ENCODE measurements at regions not wholly inside any gene's neighbourhood (a gene's known extent, or its start where the extent isn't known, plus 50 kb on each side); places are given as distances from the start of the nearest gene placed in this dataset.

DNA sequence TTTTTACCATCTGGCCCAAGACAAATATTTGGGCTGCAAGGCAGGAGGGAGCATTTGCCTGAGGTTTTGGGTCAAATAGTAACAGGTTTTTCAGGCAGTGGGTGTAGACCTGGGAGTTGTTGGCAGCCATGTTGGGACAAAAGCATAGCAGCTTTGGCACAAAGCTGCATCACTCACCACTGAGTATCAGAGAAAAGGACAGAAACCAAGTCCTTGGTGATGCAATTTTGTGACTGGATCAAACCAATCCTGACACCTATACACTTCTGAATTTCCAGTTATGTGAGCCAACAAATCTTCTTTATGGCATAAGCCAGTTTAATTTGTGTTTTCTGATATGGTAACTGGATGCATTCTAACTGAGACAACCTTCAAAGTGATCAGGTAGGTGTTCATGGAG, 144.8 kb upstream of the KRR1 start:
- POLR2A ChIA-PET: no interaction called here
- H3K4me3 Mint-ChIP-seq: no peak overlapping the region
- H3K4me1 Mint-ChIP-seq (ENCODE audit: low read depth): peaks cover 6% of the 10 kb centered on the region
- CTCF ChIA-PET: no interaction called here
- Histone ChIP-seq H3K27ac (ENCODE audit: low read depth in 1 of 2, low read length in 2 of 2) (no peak overlapping the region), H3K4me3 (ENCODE audit: low read length) (no peak overlapping the region), H3K27me3 (ENCODE audit: control insufficient read depth in 1 of 2, insufficient read depth in 2 of 2, low read length in 2 of 2) (no peaks in the 10 kb centered on the region), H3K4me1 (ENCODE audit: insufficient read depth, low read length) (no peaks in the 10 kb centered on the region), H3K9me3 (ENCODE audit: control insufficient read depth in 1 of 2, insufficient read depth in 1 of 2, low read length in 2 of 2) (no peaks in the 10 kb centered on the region), H3K36me3 (ENCODE audit: insufficient read depth, low read length) (no peaks in the 10 kb centered on the region)
- ATAC-seq (ENCODE audit: poor library complexity) (no peak), DNase-seq (no peak)
- H3K36me3 Mint-ChIP-seq (ENCODE audit: low read depth): no peaks in the 10 kb centered on the region
- H3K27me3 Mint-ChIP-seq: peaks cover 5% of the 10 kb centered on the region
- no peak overlapping the region for H3K27ac Mint-ChIP-seq
- TF ChIP-seq, protein P1, sequence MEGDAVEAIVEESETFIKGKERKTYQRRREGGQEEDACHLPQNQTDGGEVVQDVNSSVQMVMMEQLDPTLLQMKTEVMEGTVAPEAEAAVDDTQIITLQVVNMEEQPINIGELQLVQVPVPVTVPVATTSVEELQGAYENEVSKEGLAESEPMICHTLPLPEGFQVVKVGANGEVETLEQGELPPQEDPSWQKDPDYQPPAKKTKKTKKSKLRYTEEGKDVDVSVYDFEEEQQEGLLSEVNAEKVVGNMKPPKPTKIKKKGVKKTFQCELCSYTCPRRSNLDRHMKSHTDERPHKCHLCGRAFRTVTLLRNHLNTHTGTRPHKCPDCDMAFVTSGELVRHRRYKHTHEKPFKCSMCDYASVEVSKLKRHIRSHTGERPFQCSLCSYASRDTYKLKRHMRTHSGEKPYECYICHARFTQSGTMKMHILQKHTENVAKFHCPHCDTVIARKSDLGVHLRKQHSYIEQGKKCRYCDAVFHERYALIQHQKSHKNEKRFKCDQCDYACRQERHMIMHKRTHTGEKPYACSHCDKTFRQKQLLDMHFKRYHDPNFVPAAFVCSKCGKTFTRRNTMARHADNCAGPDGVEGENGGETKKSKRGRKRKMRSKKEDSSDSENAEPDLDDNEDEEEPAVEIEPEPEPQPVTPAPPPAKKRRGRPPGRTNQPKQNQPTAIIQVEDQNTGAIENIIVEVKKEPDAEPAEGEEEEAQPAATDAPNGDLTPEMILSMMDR (IDR thresholded peaks at IDR 0.05): no peak
- intact Hi-C loops (cut with DNase I, micrococcal nuclease): no loop called here
- H3K9me3 Mint-ChIP-seq: no peaks in the 10 kb centered on the region

DNA sequence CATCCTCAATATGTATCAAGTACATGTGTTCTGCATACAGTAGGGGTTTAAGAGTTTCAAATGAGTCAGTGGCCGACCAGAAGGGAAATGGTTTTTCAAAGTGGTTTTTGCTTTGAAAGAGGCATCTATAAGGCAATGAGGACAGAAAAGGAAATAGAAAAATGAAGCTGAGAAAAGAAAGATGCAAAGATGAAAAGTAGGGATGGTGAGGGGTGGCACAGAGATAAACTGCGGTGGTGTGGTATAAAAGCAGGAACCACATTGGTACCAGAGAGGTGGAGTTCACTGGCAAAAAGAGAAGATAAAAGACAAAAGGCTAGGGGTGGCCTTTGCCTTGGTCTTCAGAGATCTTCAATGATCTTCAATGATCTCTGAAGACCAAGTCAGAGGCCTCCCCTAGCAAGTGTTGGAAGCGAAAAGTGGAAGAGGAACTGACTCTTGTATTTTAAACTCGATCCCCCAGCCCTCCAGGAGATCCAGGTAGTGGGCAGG, 144.0 kb upstream of the KRR1 start:
- no peaks in the 10 kb centered on the region for H3K36me3 Mint-ChIP-seq (ENCODE audit: low read depth)
- ChIA-PET CTCF (no interaction called here), POLR2A (no interaction called here)
- ATAC-seq (ENCODE audit: poor library complexity) (no peak), DNase-seq (no peak)
- no peak overlapping the region for H3K4me3 ChIP-seq (ENCODE audit: low read length)
- no peak overlapping the region for H3K27ac ChIP-seq (ENCODE audit: low read depth in 1 of 2, low read length in 2 of 2)
- no peaks in the 10 kb centered on the region for H3K27me3 ChIP-seq (ENCODE audit: control insufficient read depth in 1 of 2, insufficient read depth in 2 of 2, low read length in 2 of 2)
- H3K36me3 ChIP-seq (ENCODE audit: insufficient read depth, low read length): no peaks in the 10 kb centered on the region
- H3K9me3 ChIP-seq (ENCODE audit: control insufficient read depth in 1 of 2, insufficient read depth in 1 of 2, low read length in 2 of 2): no peaks in the 10 kb centered on the region
- H3K4me1 ChIP-seq (ENCODE audit: insufficient read depth, low read length): no peaks in the 10 kb centered on the region
- no peak overlapping the region for H3K27ac Mint-ChIP-seq
- no peaks in the 10 kb centered on the region for H3K9me3 Mint-ChIP-seq
- TF ChIP-seq, protein P1 (IDR thresholded peaks at IDR 0.05): no peak
- H3K4me1 Mint-ChIP-seq (ENCODE audit: low read depth): peaks cover 6% of the 10 kb centered on the region
- no peak overlapping the region for H3K4me3 Mint-ChIP-seq
- intact Hi-C loops (cut with DNase I, micrococcal nuclease): no loop called here
- H3K27me3 Mint-ChIP-seq: peaks cover 5% of the 10 kb centered on the region

- Mint-ChIP-seq H3K9me3 (no peaks in the 10 kb centered on the region), H3K4me1 (ENCODE audit: low read depth) (peaks cover 6% of the 10 kb centered on the region), H3K36me3 (ENCODE audit: low read depth) (no peaks in the 10 kb centered on the region), H3K27ac (no peak overlapping the region), H3K4me3 (no peak overlapping the region), H3K27me3 (peaks cover 9% of the 10 kb centered on the region)
- no peaks in the 10 kb centered on the region for H3K27me3 ChIP-seq (ENCODE audit: control insufficient read depth in 1 of 2, insufficient read depth in 2 of 2, low read length in 2 of 2)
- DNase-seq: no peak
- no peak overlapping the region for H3K4me3 ChIP-seq (ENCODE audit: low read length)
- ChIA-PET CTCF (no interaction called here), POLR2A (no interaction called here)
- H3K9me3 ChIP-seq (ENCODE audit: control insufficient read depth in 1 of 2, insufficient read depth in 1 of 2, low read length in 2 of 2): no peaks in the 10 kb centered on the region
- H3K27ac ChIP-seq (ENCODE audit: low read depth in 1 of 2, low read length in 2 of 2): no peak overlapping the region
- intact Hi-C loops (cut with DNase I, micrococcal nuclease): no loop called here
- no peaks in the 10 kb centered on the region for H3K36me3 ChIP-seq (ENCODE audit: insufficient read depth, low read length)
- ATAC-seq (ENCODE audit: poor library complexity): no peak
- TF ChIP-seq, protein P1 (IDR thresholded peaks at IDR 0.05): no peak
- H3K4me1 ChIP-seq (ENCODE audit: insufficient read depth, low read length): no peaks in the 10 kb centered on the region
Observed at GRCh38 chr12:75651342-75651695, 139.9 kb upstream of the KRR1 start.

All from CD4-positive, alpha-beta T cell (primary cell).